ENCODE measurements at regions not wholly inside any gene's neighbourhood (a gene's known extent, or its start where the extent isn't known, plus 50 kb on each side); places are given as distances from the start of the nearest gene placed in this dataset.

DNA sequence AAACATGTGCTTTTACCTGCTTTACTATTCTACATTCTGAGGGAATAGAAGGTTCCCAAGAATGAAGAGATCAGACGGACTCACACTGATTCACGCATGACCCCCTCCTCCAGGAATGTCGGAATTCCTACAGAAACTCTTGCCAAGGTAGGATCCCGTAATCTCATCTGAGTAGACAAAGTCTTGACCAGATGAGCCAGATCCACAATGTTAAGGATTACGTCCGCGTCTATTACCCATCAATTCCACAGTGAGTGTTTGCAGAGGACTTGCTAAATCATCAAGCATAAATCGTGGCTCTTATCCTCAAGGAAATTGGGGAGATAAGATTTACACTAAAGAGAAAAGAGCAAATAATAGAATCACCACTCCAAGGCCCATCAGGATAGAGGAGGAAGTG lies 245.9 kb upstream of the FOXQ1 start:
- DNase-seq = no peak

DNA sequence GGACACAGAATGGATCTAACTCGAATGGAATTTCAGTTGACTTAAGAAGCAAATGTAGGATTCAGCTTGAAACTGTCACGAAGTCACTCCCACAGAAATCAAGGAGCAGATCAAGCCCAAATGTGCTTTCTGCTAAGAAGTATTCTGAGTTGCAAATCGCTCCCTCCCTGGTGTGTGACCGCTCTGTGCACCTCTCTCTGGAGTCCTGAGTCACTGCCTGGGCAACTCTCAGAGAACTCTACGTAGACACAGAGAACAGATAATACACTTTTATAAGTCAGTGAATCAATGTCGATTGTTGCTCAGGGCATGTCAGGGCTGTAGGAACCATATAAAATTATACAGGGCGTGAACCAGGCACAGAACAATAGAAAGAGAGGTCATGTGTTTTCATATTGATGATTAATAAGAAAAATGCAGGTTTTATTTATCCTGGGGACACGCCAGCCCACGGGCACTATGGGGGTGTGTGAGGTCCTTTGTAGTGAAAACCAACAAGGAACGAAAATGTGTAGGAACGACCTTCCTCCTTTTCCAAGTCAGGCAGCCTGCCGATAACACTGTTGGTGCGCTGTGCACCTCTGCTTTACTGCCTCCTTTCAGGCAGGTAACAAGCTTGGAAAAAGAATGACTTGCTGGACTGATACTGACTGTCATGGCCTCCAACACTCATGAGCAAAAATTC lies 248.1 kb upstream of the FOXQ1 start:
- DNase-seq = no peak

DNA sequence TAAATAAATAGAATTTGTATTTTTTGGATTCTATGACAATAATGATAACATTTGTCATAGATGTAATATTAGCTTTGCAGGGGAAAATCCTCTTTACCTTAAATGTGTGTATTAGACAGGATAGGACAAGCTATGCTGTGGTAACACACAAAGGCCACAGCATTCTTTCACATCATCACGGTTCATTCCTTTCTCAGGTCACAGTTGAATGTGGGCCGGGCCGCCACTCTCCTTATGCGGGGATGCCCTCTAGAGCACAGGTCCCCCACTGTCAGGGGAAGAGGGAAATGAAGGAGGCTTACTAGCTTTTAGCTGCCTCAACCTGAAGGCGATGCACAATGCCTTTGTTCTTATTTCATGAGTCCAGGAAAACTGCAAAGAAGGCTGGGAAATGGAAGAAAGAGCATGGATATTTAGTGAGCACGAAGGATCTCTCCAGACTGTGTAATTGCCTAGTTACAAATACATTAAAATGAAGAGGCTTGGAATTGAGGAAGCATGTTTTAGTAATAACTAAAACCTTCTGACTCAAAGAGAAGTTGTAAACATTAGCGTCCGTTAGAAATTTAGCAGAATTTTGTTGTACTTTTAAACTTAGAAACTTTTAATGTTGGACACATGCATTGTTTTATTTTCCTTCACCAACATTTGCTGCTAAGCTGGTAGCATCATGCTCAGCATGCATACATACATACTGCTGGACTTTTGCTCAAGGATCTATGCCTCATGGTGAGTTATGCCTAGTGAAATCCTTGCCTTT lies 248.9 kb upstream of the FOXQ1 start:
- no peak for DNase-seq

DNA sequence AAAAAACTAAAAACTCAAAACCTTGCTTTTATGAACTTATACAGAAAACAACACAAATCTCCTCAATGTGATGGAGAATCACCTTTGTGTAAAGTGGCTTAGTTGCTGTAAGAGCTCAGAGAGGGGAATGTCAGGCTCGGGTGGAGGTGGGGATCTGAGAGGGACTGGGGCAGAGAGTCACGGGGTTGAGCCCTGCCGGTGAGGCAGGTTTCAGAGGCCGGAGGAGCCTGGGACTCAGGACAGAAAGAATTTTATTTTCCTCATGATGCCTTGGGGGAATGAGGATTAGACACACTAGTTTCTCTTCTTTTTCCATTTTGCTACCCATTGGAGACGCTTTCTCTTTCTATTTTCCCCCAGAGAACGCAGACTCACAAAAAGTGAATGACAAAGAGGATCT lies 252.3 kb upstream of the FOXQ1 start:
- no peak for DNase-seq

DNA sequence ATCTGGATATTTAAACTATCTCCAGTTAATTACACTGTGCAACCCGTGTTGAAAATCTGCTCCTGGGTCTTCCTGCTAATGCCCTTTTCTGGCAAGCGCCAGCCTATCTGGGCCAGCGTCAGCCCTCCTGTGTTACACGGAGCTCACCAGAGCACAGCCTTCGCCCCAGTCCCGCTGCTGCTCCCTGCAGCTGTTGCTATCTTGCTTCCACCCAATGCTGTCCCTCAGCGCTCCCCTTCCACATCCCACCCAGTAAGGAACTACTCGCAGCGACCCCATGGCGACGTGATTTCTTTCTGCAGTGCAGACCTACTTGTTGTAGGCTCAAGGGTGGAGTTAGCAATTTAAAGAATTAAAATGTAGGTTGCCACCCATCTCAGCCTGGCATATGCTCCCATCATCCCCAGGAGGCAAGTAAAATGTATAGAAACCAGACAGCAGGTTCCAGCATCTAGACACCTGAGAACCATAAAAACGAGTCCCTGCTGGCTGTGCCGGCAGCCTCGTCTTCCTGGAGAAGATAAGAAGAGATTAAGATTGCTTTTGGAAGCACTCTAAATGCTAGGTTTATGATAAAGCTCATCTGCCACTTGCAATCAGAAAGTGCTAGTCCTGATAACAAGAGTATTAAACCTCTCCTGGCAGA lies 254.3 kb upstream of the FOXQ1 start:
- no peak for DNase-seq

DNA sequence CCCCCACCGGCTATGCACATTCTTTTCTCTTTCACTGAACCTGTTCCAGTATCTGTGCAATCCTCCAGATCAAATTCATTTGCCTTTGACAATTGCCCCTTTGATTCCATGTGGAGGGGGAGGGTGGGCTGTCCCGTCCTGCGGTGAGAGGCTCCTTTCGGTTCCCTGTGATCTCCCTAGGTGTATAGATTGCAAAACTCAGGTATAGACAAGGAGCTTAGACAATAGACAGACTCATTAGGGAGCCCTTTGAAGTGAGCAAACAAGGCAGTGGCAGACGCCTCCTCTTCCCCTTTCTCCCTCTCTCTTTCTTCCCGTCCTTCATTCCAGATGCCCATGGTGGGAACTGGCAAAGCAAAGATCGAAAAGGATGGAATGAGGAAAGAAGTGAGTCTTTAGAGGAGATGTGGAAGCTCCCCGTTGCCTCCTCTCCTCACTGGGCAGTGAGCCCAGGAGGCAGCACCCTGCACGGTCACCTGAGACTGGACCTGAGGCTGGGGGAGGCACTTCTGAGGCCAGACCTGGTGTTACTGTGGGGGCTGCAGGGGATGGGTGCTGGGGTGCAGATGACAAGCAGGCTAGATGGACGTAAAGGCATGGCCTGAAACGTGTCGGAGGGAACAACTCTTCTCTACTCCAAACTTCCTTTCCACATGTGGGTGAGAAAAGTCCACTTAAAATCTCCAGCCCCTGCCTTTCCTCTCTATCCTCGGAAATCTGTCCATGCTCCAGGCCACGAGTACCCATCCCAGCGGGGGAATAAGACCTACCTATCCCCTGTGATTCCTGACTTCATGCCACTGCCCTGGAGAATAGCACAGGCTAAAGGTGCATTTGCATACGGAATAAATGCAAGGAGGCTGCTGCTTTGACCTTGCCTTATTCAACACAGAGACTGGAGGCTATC lies 256.6 kb upstream of the FOXQ1 start:
- no peak for DNase-seq

DNA sequence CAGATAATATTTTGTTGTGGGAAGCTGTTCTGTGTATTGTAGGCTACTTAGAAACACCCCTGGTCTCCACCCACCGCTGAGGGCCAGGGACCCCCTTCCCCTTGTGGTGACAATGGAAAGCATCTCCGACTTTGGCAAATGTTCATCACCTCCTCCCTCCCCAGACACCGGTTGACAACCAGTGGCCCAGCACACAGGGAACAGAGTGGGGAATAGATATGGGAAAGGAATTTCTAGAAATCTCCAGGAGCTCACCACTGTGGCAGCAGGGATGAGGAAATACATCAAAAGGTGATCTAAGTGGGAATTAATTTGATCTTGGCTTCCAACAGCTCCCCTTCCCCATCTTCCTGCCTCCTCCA lies 257.3 kb upstream of the FOXQ1 start:
- no peak for DNase-seq

DNA sequence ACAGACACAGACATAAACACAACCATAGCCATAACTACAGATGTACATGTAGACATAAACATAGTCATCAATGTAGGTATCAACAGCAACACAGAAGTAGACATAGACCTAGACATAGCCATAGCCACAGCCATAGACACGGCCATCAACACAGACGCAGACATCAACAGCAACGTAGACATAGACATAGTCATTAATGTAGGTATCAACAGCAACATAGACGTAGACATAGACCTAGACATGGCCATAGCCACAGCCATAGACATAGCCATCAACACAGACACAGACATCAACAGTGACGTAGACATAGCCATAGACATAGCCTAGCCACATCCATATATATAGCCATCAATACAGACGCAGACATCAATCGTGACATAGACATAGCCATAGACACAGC lies 258.3 kb upstream of the FOXQ1 start:
- DNase-seq = no peak

DNA sequence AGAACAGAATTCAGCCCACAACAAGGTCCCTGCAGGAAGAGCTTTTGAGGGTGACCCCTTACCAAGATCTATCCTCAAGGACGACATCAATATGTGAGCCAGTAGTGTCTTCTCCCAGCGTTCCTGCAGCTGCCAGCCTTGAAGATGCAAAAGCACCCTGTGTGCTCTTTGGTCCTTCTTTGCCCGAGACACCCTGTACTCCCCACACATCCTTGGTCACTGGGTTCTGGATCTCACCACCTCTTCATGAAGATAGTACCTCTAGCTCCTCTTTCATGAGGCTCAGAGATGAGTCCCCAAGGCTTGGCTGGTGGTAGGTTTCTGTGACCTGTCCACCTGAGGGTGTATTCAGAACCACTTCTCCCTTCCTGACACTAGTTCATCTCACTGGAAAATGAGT lies 259.6 kb upstream of the FOXQ1 start:
- no peak for DNase-seq

DNA sequence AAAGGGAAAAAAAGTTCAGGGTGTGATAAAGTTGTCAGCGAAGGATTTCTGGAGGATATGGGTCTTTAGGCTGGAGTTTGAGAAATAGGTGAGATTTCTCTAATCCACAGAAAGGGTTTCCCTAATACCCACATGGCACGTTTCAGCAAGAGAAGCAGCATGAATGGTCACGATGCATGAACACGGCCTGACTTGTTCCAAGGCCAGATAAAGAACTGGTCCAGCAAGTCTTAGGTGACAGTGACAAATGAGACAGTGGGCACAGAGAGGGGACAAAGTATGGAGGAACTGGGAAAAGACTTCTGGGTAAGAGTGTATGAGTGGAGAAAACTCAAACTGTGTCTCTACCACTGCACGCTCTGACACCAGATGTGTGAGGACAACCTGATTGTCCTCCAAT lies 262.0 kb upstream of the FOXQ1 start:
- no peak for DNase-seq

DNA sequence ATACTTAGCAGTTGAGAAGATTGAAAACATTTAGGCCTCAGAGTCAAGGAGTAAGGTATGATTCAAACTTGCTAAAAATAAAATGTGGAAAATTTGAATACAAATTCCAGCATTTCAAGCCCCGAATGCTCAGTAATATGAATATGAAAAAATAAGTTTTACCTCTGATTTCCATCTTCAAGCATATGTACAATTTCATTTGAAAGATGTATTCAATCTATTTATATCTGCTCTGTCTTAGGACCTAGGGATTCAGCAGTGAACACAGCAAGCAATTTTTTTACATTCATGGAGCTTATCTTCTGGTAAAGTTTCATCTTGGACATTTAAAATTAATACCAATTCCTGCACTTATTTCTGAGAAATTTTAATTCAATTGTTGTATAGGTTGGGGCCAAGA lies 262.7 kb upstream of the FOXQ1 start:
- no peak for DNase-seq

DNA sequence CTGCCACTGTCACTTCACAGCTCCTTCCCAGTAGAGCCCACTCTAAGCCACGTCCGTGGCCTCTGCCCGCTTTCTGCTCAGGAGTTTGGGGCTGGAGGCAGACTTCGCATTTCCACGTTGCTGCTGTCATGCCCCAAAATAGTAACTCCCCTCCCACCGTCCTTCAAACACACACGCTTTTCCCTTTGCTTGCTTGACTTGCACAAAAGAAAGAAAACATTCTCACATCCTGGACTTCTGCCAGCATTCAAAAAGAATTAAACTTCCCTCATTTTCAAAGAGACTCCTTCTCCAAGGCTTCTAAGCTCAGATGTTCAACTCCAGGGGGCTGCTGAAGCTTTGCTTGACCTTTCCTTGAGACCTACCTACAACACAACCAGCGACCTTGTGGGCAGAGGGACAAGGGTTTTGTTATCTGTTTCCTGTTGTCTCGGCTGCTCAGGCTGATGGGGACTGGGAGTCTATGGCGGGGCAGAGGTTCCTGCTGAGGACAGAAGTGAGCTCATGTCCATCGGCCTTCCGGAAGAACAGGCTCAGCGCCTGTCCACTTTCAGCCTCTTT lies 263.8 kb upstream of the FOXQ1 start:
- DNase-seq = no peak

DNA sequence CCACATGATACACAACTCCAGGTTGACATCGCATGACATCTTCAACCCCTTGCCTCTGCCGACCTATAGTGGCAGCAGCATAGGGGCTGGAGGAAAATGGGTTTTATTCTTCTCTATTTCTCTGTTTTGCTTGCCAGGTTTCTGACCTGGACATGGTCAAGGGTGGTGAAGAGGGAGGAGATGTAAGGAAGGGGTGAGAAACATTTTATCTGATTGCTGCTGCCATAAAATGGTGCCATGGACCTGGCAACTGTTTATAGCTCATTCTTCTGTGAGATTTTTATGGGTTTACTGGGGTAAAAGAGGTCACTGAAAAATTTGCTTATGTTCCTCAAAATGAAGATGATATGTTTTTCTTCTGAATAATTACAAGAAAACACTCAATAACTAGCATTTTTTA lies 266.7 kb upstream of the FOXQ1 start:
- DNase-seq = no peak

DNA sequence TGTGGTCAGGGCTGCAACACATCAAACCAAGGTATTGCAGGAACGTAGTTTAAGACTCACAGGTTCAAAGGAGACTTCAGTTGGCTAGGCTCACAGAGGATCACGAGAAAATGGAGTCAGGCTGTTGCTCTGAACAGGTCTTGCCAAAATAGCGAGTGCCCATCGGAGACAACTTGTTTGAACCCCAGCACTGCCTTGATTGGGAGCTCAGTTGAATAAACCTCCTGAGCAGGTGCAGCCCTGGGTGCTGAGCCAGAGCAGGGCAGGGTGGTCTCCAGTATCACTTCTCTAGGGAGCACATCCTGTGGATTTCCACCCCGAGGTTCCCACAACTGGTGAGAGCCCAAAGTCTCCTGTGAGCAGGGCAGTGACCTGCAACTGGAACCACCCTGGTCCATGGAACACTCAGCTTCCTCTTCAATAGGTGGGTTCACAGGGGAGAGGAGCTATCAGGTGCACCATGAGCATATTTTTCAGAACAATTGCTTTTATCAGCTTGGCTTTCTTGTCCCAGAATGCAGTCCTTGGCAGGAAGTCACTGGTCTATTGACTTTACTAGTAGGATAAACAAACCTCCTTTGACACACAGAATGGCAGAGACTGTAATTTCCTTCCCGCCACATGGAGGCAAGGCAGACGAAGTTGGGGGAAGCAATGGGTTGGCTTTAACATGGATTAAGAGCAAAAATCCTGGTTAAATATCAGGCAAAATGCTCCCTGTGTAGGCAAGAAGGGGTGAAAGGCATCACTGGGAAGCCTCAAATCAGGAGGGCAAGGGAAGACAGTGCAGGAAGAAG lies 267.7 kb upstream of the FOXQ1 start:
- DNase-seq = no peak

DNA sequence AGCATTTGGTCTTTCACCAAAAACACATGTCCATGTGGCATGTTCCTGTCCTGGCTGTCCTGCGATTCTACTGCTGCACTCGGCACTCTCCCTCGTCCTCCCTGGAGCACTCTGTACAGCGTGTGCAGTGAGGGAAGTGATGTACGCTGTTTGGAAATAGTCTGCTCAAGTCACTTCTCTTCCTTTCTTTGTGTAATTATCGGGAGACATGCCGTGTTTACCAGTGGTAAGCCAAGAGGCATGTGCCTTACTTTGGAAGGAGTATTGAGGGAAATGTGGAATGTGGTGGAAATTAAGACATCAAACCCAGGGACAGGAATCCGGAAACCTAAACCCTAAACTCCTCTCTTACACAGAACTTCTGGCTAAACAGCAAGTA lies 268.5 kb upstream of the FOXQ1 start:
- DNase-seq = no peak

DNA sequence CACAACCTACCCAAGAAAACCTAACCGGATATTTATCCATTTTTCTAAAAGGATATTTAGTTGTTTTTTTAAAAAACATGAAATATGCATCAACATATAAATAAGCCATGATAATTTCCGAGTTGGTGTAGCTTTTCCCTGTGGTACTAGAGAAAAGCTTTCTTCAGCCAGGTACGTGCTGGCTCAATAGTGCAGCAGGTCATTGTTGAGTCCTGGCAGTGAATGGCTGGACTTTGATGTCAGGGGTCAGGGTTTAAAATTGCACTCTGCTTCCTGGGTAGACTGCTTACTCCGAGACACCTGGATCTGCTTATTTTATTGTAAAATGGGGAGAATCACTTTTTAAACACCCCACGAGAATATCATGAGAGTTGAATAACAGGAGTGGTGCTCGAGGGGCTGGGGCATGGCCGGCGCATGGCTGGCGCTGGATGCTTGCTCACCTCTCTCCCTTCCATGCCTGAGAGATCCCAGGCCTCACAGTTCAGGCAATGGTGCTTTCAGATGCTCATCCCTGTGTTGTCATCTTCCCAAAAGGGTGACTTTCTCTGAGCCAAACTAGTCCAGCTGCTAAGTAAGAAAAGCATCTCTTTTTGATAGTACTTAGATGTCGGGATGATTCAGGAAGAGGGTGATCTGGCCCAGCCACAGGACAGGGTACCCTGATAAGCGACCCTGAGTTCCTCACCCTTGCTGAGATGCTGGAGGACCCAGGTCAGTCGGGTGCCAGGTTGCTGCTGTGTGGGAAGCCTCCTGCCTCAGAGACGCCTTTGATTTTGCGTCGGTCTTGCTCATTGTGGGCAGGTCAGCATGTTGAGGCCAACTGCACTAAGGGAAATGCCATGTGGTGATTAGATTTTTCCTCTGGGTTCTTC lies 269.1 kb upstream of the FOXQ1 start:
- DNase-seq = no peak

DNA sequence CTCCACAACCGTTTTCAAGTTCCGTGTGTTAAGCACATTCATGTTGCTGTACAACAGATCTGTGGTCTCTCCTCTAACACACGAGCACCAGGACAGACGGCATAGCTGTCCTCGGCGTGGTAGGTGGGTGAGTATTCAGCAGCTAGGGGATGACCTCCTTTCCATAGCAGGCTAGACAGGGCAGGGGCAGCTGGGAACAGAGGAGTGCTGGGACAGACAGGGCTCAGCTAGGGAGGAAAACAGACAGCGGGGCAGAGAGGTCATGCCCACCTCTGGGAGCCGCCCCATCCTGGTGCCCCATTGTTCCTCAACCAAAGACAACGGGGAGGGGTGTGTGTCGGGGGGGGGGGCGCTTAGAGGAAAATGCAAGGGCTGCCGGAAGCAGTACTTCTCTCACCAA lies 271.5 kb upstream of the FOXQ1 start:
- DNase-seq = no peak

DNA sequence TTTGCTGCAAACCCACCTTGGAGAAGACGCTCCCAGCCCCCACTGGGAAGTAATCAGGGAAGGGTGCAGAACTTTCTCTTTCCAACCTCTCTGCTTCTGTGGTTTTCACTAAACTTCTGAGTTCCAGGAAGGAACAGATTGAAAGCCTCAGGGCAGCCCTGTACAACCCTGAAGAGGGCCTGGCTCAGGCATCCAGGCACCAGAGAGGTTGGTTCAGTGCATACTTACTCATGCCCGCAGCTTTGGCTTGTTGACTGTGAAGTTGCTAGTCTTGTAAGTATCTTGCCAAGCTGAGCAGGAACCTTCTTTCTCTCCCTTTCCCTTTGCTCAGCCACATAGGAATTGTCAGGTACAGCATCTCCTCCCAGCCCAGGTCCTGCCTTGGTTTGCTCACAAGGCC lies 272.2 kb upstream of the FOXQ1 start:
- no peak for DNase-seq

DNA sequence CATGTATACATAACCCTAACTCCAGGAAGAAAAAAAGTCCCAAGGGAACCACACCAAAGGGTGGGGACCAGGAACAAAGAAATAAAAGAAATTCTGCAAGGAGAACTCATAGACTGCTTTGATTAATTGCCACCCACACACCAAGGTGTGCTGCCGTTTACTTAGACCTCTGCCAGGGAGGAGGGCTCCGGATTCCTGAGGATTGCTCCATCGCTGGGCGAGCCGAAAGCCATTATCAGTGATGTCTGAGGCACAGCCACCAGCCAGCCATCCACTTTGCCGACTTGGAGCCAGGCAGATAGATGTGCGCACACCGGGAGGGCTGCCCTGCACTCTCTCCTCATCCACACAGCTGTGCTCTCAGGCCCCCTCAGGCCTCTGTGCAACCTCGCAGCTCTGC lies 272.7 kb upstream of the FOXQ1 start:
- no peak for DNase-seq
